HEK293T (cell line): ENCODE measurements at regions not wholly inside any gene's neighbourhood (a gene's known extent, or its start where the extent isn't known, plus 50 kb on each side); places are given as distances from the start of the nearest gene placed in this dataset.

Experiments
- BHLHE40 ChIP-seq: fragments of 450-650 bp; IDR thresholded peaks from 2 replicates; pipeline ENCODE4 v1.6.1; 2016; ENCODE audit warnings: mild to moderate bottlenecking, moderate library complexity, borderline replicate concordance
- ELF4 ChIP-seq: fragments of 450-650 bp; IDR thresholded peaks from 2 replicates; pipeline ENCODE4 v1.6.1; 2017; ENCODE audit warnings: antibody characterized with exemption
- FOXA1 ChIP-seq: fragments of 450-650 bp; IDR thresholded peaks from 2 replicates; pipeline ENCODE4 v1.6.1; 2016; ENCODE audit warnings: mild to moderate bottlenecking
- FOXK2 ChIP-seq: fragments of 450-650 bp; IDR thresholded peaks from 2 replicates; pipeline ENCODE4 v1.6.1; 2016; ENCODE audit warnings: mild to moderate bottlenecking
- FOXM1 ChIP-seq: fragments of 450-650 bp; IDR thresholded peaks from 2 replicates; pipeline ENCODE4 v1.6.1; 2017; ENCODE audit warnings: mild to moderate bottlenecking, borderline replicate concordance
- SP1 ChIP-seq: fragments of 450-650 bp; IDR thresholded peaks from 2 replicates; pipeline ENCODE4 v1.6.1; 2017
- SUZ12 ChIP-seq: fragments of 450-650 bp; IDR thresholded peaks from 2 replicates; pipeline ENCODE4 v1.6.1; 2016; ENCODE audit warnings: mild to moderate bottlenecking
- TARDBP ChIP-seq: fragments of 450-650 bp; IDR thresholded peaks from 2 replicates; pipeline ENCODE4 v1.6.1; 2016
- TF ChIP-seq, protein P1 (sequence below): fragments of 450-650 bp; IDR thresholded peaks from 2 replicates; pipeline ENCODE4 v1.6.1; 2016

DNA sequence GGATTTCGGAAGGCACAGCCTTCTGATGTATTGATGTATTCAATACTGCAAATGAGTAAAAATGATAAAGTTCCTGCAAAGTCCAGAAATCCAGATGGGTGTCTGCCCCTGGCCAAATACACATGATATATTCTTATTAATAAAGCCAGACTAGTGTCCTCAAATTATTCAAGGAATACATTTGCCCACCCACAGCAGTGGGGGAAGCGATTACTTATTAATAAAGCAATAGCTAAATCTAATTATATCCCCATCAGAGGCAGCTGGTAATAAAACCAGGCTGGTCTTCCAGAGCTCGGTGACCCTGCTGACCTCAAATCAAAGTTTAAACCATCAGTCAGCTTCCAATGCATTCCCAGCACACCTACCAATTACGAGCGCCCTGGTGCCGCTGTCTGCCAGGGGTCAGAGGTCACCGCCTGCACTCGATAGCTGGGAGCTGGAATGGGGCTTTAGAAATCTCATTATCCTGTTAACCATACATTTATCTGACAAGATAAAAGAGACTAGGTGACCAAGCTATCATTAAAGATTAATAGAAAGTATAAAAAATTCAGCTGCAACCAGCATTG lies 330.3 kb downstream of the UACA start:
- TF ChIP-seq, protein P1, sequence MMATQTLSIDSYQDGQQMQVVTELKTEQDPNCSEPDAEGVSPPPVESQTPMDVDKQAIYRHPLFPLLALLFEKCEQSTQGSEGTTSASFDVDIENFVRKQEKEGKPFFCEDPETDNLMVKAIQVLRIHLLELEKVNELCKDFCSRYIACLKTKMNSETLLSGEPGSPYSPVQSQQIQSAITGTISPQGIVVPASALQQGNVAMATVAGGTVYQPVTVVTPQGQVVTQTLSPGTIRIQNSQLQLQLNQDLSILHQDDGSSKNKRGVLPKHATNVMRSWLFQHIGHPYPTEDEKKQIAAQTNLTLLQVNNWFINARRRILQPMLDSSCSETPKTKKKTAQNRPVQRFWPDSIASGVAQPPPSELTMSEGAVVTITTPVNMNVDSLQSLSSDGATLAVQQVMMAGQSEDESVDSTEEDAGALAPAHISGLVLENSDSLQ = no peak
- no peak for TF ChIP-seq SP1
- TF ChIP-seq SUZ12 = no peak
- TF ChIP-seq FOXK2 = no peak
- no peak for TF ChIP-seq FOXA1
- no peak for TF ChIP-seq TARDBP
- no peak for TF ChIP-seq FOXM1
- no peak for TF ChIP-seq ELF4
- no peak for TF ChIP-seq BHLHE40
